HG03558 (cell line): ENCODE measurements at regions not wholly inside any gene's neighbourhood (a gene's known extent, or its start where the extent isn't known, plus 50 kb on each side); places are given as distances from the start of the nearest gene placed in this dataset.
"Not testable (repeated sequence)": the region's sequence is repeated elsewhere in the genome, so short reads cannot be mapped to it uniquely, and the experiment has no call there.

Experiments
- ATAC-seq: cut with Tn5 transposase; IDR thresholded peaks from one replicate; pipeline ENCODE4 v1.9.1; 2021; ENCODE audit warnings: moderate number of reproducible peaks; ENCODE audit not compliant: unreplicated experiment; ENCODE audit errors: extremely low read depth

DNA sequence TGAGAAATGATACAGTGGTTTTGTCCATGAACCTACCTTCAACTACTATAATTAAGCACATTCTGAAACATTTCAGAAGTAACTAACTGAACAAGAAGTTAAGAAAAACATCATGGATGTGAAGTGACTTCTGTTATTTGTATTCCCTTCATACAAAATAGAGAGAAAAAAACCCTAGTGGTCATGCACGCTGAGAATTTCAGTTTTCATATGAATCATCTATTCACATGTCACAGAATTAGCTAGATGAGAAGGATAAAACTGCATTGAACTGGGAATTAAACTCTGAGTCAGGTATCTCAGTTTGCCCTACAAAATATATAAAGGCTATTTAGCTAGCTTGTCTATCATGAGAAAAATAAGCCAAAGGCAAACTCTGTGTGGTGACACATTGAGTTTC, 451.8 kb upstream of the FTMT start:
- ATAC-seq = peak; percentile 67

DNA sequence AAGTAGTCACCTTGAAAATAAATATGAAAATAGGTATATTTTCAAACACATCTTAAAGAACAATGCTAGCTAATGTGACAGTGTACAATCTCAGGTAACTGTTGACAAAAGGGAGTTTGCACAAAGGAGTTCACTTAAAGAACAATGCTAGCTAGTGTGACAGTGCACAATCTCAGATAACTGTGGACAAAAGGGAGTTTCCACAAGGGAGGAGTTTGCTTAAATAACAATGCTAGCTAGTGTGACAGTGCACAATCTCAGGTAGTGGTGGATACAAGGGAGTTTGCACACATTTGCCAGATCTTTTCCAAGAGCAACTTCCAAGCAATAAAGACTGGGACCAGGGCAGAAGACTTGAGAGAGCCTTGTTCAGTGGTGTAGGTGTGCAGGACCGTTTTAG, 442.9 kb upstream of the FTMT start:
- no peak for ATAC-seq

DNA sequence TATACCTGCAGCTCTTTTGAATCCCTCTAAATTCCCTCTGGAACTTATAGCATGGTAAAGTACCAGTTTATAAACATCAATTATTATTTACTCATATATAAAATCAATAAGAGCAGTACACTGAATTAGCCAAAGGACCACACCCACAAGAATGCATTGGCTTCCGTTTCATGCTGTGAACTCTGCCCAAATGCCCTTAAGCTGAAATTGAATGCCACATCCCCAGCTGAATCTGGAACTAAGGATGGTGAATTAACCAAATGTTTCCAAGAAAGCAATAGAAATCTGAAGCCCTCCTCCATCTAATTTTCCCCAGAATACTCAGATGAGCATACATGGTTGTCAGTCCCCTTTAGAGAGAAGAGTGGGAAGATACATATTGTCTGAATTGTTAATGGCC, 436.4 kb upstream of the FTMT start:
- ATAC-seq = no peak

DNA sequence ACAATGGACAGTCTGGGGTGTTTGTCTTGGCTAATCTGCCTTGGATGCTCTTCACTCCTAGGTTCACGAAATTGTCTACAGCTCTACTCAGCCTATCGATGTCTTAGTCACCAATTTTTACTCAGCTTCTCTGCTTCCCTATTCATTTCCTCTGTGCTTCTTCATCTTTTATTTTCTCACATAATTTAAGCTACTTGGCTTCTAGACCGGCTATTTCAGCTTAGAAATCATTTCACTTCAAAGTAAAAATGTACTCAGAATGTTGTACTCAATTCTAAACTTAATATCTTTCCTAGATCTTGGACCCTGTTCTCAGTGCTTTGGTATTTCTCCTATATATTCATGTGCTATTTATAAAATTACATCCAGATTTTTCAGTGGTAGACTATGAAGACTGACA, 430.0 kb upstream of the FTMT start:
- no peak for ATAC-seq

DNA sequence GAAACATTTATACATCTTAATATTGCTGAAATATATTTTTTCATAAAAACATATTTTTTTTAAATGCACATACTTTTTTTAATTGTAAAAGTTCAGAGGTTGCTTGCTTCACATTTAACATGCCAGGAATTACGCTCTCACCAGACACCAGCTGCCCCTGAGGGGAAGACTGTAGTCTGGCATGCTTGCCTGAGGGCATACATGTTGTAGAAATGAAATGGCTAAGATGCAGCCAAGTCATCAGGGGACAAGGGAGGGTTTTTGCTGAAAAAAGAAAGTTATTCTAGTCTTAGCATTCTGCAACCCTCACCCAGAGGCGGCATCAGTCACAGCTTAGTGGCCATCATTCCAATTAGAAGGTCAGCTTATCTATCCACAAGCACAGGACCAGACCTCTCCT, 426.7 kb upstream of the FTMT start:
- ATAC-seq = no peak

DNA sequence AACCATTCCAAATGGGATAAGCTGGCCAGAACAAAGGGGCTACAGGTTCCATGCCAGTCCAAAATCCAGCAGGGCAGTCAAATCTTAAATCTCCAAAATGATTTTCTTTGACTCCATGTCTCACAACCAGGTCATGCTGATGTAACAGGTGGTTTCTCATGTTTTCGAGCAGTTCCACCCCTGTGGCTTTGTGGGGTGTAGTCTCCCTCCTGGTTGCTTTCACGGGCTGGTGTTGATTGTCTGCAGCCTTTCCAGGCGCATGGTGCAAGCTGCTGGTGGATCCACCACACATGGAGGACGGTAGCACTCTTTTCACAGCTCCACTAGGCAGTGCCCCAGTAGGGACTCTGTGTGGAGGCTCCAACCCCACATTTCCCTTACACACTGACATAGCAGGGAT, 425.5 kb upstream of the FTMT start:
- ATAC-seq = no peak

DNA sequence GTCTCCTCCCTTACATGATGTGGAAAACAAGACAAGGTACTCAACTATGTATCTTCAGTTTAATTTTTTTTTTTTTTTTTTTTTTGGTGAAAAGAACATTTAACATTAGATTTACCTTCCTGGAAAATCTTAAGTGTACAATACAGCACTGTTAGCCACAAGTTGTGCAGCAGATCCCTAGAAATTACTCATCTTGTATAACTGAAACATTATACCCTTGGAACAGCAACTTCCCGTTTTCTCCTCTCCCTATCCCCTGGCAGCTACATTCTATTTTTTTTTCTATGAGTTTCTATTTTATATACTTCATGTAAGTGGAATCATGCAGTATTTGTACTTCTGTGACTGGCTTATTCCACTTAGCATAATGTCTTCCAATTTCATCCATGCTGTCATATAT, 421.9 kb upstream of the FTMT start:
- ATAC-seq = no peak

DNA sequence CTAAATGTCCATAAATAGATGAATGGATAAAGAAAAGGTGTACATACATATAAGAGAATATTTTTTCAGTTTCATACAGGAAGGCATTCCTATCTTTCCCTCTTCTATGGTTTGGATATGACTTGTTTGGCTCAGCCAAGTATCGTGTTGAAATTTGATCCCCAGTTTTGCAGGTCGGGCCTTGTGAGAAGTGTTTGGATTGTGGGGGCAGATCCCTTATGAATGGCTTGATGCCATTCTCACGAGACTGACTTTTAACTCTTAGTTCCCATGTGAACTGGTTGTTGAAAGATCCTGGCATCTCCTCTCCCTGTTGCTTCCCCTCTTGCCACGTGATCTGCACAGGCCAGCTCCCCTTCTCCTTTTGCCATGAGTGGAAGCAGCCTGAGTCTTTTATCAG, 421.1 kb upstream of the FTMT start:
- ATAC-seq = no peak

DNA sequence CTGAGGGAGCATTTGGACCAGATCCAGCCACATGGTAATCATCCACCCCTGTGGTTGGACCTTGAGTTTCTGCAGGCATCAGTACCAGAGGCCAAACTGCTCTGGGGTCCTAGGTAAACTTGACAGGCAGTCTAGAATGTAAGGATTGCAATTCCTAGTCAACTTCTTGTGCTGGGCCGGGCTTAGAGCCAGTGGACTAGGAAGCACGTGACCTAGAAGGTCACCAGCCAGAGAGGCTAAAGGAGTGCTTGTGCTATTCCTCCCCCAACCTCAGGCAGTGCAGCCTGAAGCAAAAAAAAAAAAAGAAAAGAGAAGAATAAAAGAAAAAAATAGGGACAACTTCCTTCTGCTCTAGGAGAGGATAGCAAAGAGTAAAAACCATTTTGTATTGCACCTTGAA, 406.2 kb upstream of the FTMT start:
- ATAC-seq = no peak

DNA sequence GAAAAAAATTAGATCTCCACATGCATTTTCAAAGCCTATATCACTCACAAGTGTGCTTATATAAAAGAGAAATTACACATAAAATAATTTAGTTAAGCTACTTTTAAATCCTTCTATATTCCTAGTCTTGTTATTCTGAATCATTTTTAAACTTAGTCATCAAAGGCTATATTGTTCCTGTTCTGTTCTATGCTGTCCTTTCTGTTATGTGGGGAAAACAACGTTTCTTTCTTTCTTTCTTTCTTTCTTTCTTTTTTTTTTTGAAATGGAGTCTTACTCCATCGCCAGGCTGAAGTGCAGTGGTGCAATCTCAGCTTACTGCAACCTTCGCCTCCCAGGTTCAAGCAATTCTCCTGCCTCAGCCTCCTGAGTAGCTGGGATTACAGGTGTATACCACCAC, 389.2 kb upstream of the FTMT start:
- ATAC-seq = no peak

DNA sequence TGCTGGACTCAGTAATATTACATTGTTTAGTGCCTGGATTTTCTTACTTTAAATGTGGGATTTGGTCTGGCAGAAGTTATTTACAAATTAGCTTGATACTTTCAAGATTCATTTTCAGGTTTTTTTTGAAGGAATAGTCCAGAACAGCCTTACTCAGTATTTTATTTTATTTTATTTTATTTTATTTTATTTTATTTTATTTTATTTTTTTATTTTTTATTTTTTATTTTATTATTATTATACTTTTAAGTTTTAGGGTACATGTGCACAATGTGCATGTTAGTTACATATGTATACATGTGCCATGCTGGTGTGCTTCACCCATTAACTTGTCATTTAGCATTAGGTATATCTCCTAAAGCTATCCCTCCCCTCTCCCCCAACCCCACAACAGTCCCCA, 380.5 kb upstream of the FTMT start:
- ATAC-seq = not testable (repeated sequence)

DNA sequence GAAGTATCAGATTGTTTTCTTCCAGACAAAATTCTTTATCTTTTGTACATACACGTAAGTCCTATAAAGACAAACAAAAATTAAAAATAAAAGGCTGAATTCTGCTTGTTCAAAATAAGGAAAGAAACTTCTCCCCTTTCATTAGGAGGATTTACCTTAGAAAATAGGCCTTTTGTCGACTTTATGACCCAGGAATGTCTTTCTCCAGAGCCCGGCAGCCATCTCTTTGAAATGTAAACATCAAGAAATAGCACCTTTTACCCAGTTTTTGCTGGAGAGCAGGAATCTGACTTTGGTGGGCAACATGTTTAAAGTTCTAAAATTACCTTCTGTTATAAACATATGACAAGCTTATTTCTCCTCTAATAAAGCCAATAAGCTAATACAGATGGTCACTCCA, 373.0 kb upstream of the FTMT start:
- ATAC-seq = no peak

DNA sequence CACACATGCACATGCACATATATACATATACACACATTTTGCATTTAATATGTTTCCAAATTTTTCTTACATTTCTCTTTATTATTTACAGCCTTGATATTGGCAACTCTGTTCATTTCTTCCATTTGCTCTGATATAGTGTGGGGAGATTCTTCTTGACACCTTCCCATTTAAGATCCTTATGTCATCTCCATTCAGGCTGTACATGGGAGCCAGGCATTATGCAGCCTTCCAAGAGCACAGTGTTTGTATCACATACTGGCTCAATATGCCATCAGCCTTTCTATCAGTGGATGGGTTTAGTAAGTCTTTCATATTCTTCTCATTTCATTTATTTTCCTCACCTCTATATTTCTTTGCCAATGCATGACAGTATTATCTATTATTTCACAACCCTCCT, 372.3 kb upstream of the FTMT start:
- ATAC-seq = no peak

DNA sequence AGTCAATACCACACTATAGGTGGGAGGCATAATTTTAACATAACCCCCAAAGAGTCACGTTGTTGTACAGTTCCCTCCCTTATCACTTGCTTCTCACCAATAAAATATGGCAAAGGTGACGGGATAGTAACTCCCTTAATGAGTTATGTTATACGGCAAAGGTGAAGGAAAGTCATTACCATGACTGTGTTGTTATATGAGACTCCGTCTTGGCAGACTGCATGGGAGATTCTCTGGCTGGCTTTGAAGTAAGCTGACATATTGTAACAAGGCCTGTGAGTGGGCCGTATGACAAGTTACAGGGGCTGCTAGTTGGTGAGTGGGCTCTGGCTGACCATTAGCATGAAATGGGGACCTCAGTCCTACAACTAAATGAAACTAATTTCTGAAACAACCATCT, 366.4 kb upstream of the FTMT start:
- no peak for ATAC-seq

DNA sequence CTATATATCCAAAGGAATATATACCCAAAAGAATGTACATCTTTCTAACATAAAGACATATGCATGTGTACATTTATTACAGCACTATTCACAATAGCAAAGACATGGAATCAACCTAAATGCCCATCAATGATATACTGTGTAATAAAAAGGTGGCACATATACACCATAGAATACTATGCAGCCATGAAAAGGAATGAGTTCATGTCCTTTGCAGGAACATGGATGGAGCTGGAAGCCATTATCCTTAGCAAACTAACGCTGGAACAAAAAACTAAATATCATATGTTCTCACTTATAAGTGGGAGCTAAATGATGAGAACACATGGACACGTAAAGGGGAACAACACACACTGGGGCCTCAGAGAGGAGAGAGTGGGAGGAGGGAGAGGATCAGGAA, 365.7 kb upstream of the FTMT start:
- not testable (repeated sequence) for ATAC-seq

DNA sequence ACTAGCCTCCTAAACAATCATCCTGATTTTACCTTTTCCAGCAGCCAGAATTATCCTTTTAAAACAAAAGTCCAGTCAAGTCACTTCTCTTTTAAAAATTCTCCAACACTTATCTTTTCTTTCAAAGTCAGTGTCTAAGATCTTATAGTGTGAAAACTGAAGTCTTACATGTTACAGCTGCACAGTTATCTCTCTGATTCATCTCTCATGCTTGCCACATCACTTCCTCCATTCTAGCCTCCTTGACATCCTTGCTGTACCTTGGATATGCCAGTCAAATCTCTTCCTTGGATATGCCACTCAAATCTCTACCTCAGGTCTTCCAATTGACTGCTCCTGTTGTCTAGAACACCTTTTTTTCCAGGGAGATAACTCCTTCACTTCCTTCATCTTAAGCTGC, 361.7 kb upstream of the FTMT start:
- no peak for ATAC-seq

DNA sequence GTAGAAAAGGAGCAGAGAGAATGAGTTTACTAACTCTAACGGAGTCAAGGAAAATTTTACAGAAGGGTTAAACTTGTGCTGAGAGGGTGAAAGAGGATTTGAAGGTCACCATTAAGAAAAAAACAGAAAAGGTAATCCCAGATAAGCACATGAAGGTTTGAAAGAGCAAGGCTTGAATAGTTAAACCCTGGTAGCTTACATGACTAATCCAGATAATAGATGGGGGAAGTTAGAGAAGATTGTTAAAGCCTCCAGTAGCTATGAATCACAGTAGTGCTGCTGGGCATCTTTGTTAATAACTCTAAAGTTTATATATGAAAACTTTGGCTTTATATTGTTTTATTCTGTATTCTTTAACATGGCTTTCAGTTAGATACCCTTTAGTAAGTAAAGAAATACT, 354.5 kb upstream of the FTMT start:
- ATAC-seq = no peak

DNA sequence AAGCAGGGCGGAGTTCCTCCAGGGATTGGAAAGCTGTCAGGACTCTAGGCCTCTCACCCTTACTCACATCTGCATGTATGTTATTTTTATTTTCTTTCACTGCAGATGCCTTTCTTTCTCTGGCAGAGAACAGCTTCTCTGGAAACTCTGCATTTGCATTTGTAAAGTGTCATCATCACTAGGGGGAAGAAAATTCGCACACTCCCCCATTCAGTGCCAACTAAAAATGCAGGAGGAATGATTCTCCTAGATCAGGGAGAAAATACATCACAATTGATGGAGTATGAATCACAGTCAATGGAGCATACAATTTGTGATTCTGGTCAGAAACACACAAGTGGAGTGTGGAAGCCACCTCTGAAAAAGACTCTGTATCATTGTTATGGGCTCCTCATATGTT, 351.4 kb upstream of the FTMT start:
- ATAC-seq = no peak

DNA sequence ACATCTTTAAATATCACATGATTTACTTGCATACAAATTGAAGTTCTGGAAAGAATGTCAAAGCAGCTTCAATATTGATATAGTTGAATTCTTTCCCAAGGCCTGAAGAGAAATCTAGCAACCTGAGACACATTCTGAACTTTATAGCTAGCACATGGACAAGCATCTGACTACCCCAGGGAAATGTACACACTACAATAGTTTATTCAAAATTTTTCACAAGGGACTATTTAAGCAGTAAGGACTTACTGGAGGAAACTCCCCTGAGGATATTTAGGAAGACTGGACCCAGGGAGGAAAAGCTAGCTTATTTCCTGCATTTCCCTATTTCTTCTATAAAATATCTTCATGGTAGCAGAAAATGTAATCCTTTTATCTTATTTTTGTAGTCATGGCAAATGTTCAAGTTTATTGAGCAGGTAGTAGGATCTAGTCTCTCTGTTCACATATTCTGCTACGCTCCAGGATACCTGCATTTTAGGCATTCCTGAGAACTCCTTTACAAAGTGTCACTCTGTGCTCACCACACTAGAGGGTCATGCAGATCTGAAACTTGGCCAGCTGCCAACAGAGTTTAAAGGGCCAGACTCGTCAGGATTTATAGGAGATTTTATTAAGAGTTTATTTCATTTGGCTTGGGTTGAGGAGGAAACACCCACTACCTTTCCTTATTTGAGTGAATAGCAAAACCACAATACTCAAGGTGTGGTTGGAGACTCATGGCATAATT, 348.4 kb upstream of the FTMT start:
- no peak for ATAC-seq

DNA sequence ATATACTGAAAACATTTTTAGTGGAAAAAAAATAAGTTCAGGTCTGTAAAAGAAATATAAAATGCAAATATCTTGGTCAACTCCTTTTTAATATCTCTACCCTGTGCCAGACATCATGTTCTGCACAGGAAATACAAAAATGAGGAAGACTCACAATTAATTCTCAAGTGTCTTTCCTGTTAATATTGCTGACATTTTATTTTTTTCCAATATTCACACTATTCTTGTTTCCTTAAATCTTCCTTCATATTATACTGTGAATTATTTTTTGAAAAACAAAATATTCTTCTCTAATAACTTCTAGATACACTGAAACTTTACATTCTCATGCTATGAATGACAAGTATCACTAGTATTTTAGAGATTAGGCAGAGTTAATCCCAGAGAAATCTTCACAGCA, 334.7 kb upstream of the FTMT start:
- ATAC-seq = no peak

DNA sequence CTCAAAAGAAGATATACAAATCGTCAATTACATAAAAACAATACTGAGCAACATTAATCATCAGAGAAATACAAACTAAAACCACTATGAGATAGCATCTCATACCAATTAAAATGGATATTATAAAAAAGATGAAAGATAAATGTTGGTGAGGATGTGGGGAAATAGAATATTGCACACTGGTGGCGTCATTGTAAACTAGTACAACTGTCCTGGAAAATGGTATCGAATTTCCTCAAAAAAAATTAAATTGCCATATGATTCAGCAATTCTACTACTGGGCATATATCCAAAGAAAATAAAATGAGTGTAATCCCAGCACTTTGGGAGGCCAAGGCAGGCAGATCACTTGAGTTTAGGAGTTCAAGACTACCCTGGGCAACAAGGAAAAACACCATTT, 326.0 kb upstream of the FTMT start:
- no peak for ATAC-seq

DNA sequence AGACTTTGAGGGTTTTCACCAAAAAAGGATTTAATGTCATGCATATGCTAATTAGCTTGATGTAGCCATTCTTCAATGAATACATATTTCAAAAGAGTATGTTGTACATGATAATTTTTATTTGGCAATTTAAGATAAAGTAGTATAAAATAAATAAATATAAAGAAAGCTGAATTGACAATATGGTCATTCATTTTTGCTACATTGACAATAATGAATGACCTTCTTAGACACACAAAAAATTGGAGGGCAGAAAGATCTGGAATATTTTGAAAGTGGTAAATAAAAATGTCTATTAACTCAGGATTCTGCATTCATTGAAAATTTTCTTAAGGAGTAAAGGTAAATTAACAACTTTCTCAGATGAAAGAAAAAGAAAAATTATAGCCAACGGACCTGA, 324.8 kb upstream of the FTMT start:
- no peak for ATAC-seq

DNA sequence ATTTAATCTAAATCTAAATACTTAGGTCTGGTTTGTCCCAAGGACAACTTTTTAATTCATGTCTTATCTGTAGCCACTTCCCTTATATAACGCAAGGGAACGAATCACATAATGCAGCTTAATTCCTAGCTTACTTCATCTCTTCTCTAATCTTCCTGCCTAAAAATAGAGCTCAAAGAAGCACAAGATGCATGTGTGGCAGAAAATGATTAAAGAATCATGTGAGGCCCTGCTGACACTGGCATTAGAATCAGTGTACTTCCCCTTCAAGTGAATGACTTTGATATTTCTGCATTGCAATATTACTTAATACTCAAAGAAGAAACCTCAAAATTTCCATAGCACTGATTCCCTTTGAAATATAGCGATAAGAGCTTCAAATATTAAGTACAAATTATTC, 317.9 kb upstream of the FTMT start:
- no peak for ATAC-seq
